H9 (cell line): ENCODE measurements at regions not wholly inside any gene's neighbourhood (a gene's known extent, or its start where the extent isn't known, plus 50 kb on each side); places are given as distances from the start of the nearest gene placed in this dataset.

Source experiments
- DNase-seq: peaks from one replicate; pipeline ENCODE4 v3.0.0-alpha.2; 2017
- H2AFZ ChIP-seq: one replicate; pipeline ENCODE4 v1.6.1; 2013; ENCODE audit warnings: mild to moderate bottlenecking, low read length, control low read depth, moderate library complexity
- H2AK5ac ChIP-seq: 2 replicates; pipeline ENCODE4 v1.6.1; 2013; ENCODE audit warnings: low read length, control low read depth, mixed read lengths; ENCODE audit not compliant: insufficient read length
- H2BK120ac ChIP-seq: one replicate; pipeline ENCODE4 v1.6.1; 2013; ENCODE audit warnings: low read depth, mild to moderate bottlenecking, low read length, control low read depth, inconsistent platforms; ENCODE audit not compliant: poor library complexity, severe bottlenecking
- H2BK12ac ChIP-seq: 2 replicates; pipeline ENCODE4 v1.6.1; 2013; ENCODE audit warnings: low read length, control low read depth, mixed read lengths, low read depth; ENCODE audit not compliant: insufficient read length
- H2BK15ac ChIP-seq: 2 replicates; pipeline ENCODE4 v1.6.1; 2013; ENCODE audit warnings: low read depth, low read length, control low read depth
- H2BK20ac ChIP-seq: one replicate; pipeline ENCODE4 v1.6.1; 2013; ENCODE audit warnings: low read depth, mild to moderate bottlenecking, low read length, control low read depth, inconsistent platforms; ENCODE audit not compliant: poor library complexity, severe bottlenecking
- H2BK5ac ChIP-seq: 2 replicates; pipeline ENCODE4 v1.6.1; 2013; ENCODE audit warnings: low read length, control low read depth, mixed read lengths; ENCODE audit not compliant: insufficient read length
- H3K14ac ChIP-seq: 2 replicates; pipeline ENCODE4 v1.6.1; 2013; ENCODE audit warnings: low read length, control low read depth; ENCODE audit not compliant: insufficient read depth
- H3K18ac ChIP-seq: 2 replicates; pipeline ENCODE4 v1.6.1; 2013; ENCODE audit warnings: low read depth, mild to moderate bottlenecking, mixed read lengths, low read length, control low read depth; ENCODE audit not compliant: insufficient read length
- H3K23ac ChIP-seq: 2 replicates; pipeline ENCODE4 v1.6.1; 2013; ENCODE audit warnings: low read length, control low read depth, mixed read lengths, low read depth; ENCODE audit not compliant: insufficient read length
- H3K23me2 ChIP-seq: 2 replicates; pipeline ENCODE4 v1.6.1; 2013; ENCODE audit warnings: low read depth, mild to moderate bottlenecking, mixed read lengths, low read length, control low read depth; ENCODE audit not compliant: insufficient read length, poor library complexity, severe bottlenecking
- H3K27ac ChIP-seq: 2 replicates; pipeline ENCODE4 v1.5.1; 2013; ENCODE audit warnings: low read length, control low read depth, mixed read lengths, low read depth; ENCODE audit not compliant: insufficient read length
- H3K27me3 ChIP-seq: 2 replicates; pipeline ENCODE4 v1.6.1; 2013; ENCODE audit warnings: low read length, control low read depth, inconsistent platforms; ENCODE audit not compliant: insufficient read depth
- H3K4ac ChIP-seq: 2 replicates; pipeline ENCODE4 v1.6.1; 2013; ENCODE audit warnings: low read depth, mild to moderate bottlenecking, control low read depth, inconsistent platforms, low read length, moderate library complexity
- H3K4me1 ChIP-seq: 2 replicates; pipeline ENCODE4 v1.6.1; 2013; ENCODE audit warnings: low read length, control low read depth, inconsistent platforms; ENCODE audit not compliant: insufficient read depth
- H3K4me2 ChIP-seq: 2 replicates; pipeline ENCODE4 v1.6.1; 2013; ENCODE audit warnings: low read length, control low read depth, mixed read lengths; ENCODE audit not compliant: insufficient read length, insufficient read depth
- H3K56ac ChIP-seq: 2 replicates; pipeline ENCODE4 v1.6.1; 2013; ENCODE audit warnings: low read depth, mild to moderate bottlenecking, mixed read lengths, low read length, control low read depth; ENCODE audit not compliant: insufficient read length
- H3K79me1 ChIP-seq: 2 replicates; pipeline ENCODE4 v1.6.1; 2013; ENCODE audit warnings: low read depth, mild to moderate bottlenecking, moderate library complexity, low read length, control low read depth, inconsistent platforms; ENCODE audit not compliant: insufficient read depth, poor library complexity, severe bottlenecking
- H3K79me2 ChIP-seq: 2 replicates; pipeline ENCODE4 v1.6.1; 2013; ENCODE audit warnings: low read length, control low read depth, inconsistent platforms; ENCODE audit not compliant: insufficient read depth
- H3K9ac ChIP-seq: 2 replicates; pipeline ENCODE4 v1.6.1; 2013; ENCODE audit warnings: low read length, control low read depth, mixed read lengths; ENCODE audit not compliant: insufficient read length; ENCODE audit errors: extremely low read depth
- H3K9me3 ChIP-seq: one replicate; pipeline ENCODE4 v1.6.1; 2013; ENCODE audit warnings: low read depth, low read length, inconsistent platforms; ENCODE audit not compliant: control insufficient read depth
- H3T11ph ChIP-seq: one replicate; pipeline ENCODE4 v1.6.1; 2013; ENCODE audit warnings: mild to moderate bottlenecking, low read length, control low read depth, inconsistent platforms
- H4K20me1 ChIP-seq: one replicate; pipeline ENCODE4 v1.6.1; 2013; ENCODE audit not compliant: control insufficient read depth, insufficient read length, insufficient read depth
- H4K5ac ChIP-seq: 2 replicates; pipeline ENCODE4 v1.6.1; 2013; ENCODE audit warnings: low read depth, mild to moderate bottlenecking, mixed read lengths, low read length, control low read depth; ENCODE audit not compliant: insufficient read length
- H4K8ac ChIP-seq: replicated peaks from 2 replicates; pipeline ENCODE4 v1.6.1; 2013; ENCODE audit warnings: low read length, control low read depth, mixed read lengths, low read depth; ENCODE audit not compliant: insufficient read length
- H4K91ac ChIP-seq: 2 replicates; pipeline ENCODE4 v1.6.1; 2013; ENCODE audit warnings: low read depth, mild to moderate bottlenecking, moderate library complexity, mixed read lengths, low read length, control low read depth; ENCODE audit not compliant: insufficient read length
- H3K27ac Mint-ChIP-seq, 3 experiments: 2 replicates in 2 of 3; 3 replicates in 1 of 3; pipeline ENCODE4 v1.8.0; 2020 to 2021; ENCODE audit warnings: mixed read lengths in 3 of 3, mild to moderate bottlenecking in 1 of 3, moderate library complexity in 1 of 3
- H3K27me3 Mint-ChIP-seq: 2 replicates; pipeline ENCODE4 v1.8.0; 2021; ENCODE audit warnings: low read depth, mild to moderate bottlenecking, moderate library complexity, mixed read lengths
- H3K36me3 Mint-ChIP-seq, 3 experiments: 2 replicates in 2 of 3; 3 replicates in 1 of 3; pipeline ENCODE4 v1.8.0; 2020 to 2021; ENCODE audit warnings: low read depth in 3 of 3, mixed read lengths in 3 of 3; ENCODE audit not compliant: insufficient read depth in 1 of 3
- H3K4me1 Mint-ChIP-seq, 2 experiments: 2 replicates each; pipeline ENCODE4 v1.8.0; 2020; ENCODE audit warnings: mixed read lengths in 2 of 2
- H3K4me3 Mint-ChIP-seq, 2 experiments: 2 replicates in 1 of 2; 3 replicates in 1 of 2; pipeline ENCODE4 v1.8.0; 2020 to 2021; ENCODE audit warnings: mild to moderate bottlenecking in 2 of 2, mixed read lengths in 2 of 2, moderate library complexity in 1 of 2
- H3K9me3 Mint-ChIP-seq, 2 experiments: 2 replicates in 1 of 2; 3 replicates in 1 of 2; pipeline ENCODE4 v1.8.0; 2020; ENCODE audit warnings: mild to moderate bottlenecking in 2 of 2, mixed read lengths in 2 of 2, moderate library complexity in 1 of 2
- WGBS: extraction: QIAGEN DNeasy Blood & Tissue Kit; methylation state at CpG from one replicate; pipeline ENCODE4 v1.1.7; 2013; ENCODE audit warnings: missing lambda C conversion rate, low lambda C conversion rate, mixed read lengths; ENCODE audit not compliant: insufficient read length; ENCODE audit errors: extremely low coverage; 5-methylcytosine and 5-hydroxymethylcytosine counted together
- TF ChIP-seq, protein P1 (sequence below): fragments of 200-600 bp; sonication (generic); conservative IDR thresholded peaks from 3 replicates; pipeline ENCODE4 v1.8.0; 2021; ENCODE audit warnings: antibody characterized with exemption, mild to moderate bottlenecking

DNA sequence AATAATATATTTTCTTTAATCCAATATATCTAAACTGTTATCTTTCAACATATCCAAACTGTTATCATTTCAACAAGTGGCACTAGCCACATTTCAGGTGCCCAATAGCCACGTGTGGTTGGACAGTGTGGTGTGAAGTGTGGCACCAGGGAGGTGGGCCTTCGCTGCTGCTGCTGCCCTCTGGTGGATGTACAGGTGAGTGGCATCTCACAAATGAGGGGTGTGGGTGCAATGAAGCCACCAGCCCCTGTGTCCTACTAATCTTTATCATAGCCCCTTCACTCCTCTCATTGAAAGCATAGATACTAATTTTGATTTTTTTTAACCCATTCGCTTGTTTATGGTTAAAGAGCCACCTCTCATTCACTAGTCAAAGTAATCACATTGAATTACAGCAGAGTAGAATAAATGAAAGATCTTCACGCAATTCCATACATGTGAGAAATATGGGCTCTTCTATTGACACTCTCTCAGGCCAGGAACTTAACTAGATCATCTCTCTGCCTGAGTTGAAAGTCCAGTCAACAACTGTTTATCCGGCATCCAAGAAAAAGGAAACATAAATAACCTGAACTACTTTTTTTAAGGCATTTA is 499.2 kb downstream of the OMA1 start:
- H3K27me3 ChIP-seq: no peaks in the 10 kb centered on the region
- H2AK5ac ChIP-seq: no peak overlapping the region
- no peak overlapping the region for H4K5ac ChIP-seq
- no peak overlapping the region for H2BK5ac ChIP-seq
- H2BK12ac ChIP-seq: no peak overlapping the region
- no peak overlapping the region for H3K27ac ChIP-seq
- H3K14ac ChIP-seq: no peak overlapping the region
- H4K20me1 ChIP-seq: no peaks in the 10 kb centered on the region
- H3K23me2 ChIP-seq: no peaks in the 10 kb centered on the region
- Mint-ChIP-seq H3K27me3 (no peaks in the 10 kb centered on the region), H3K27ac (no peak overlapping the region), H3K4me3 (no peak overlapping the region), H3K36me3 (peaks cover 8 to 19% (median 14%) of the 10 kb centered on the region in 3 experiments), H3K9me3 (peaks cover 10 to 15% of the 10 kb centered on the region in 2 experiments; a peak in 4 of 5 replicates), H3K4me1 (peaks cover 5% of the 10 kb centered on the region in 2 experiments)
- H3K79me1 ChIP-seq: no peaks in the 10 kb centered on the region
- no peak overlapping the region for H2BK15ac ChIP-seq
- no peak overlapping the region for H2BK20ac ChIP-seq
- no peak overlapping the region for H3T11ph ChIP-seq
- no peak overlapping the region for H2AFZ ChIP-seq
- H3K4me1 ChIP-seq: no peaks in the 10 kb centered on the region
- no peak overlapping the region for H3K9ac ChIP-seq
- H3K18ac ChIP-seq: no peak overlapping the region
- no peaks in the 10 kb centered on the region for H3K9me3 ChIP-seq
- no peak overlapping the region for H3K4ac ChIP-seq
- no peak overlapping the region for H2BK120ac ChIP-seq
- H3K56ac ChIP-seq: no peak overlapping the region
- no peak overlapping the region for H3K23ac ChIP-seq
- H4K91ac ChIP-seq: no peak overlapping the region
- TF ChIP-seq, protein P1, sequence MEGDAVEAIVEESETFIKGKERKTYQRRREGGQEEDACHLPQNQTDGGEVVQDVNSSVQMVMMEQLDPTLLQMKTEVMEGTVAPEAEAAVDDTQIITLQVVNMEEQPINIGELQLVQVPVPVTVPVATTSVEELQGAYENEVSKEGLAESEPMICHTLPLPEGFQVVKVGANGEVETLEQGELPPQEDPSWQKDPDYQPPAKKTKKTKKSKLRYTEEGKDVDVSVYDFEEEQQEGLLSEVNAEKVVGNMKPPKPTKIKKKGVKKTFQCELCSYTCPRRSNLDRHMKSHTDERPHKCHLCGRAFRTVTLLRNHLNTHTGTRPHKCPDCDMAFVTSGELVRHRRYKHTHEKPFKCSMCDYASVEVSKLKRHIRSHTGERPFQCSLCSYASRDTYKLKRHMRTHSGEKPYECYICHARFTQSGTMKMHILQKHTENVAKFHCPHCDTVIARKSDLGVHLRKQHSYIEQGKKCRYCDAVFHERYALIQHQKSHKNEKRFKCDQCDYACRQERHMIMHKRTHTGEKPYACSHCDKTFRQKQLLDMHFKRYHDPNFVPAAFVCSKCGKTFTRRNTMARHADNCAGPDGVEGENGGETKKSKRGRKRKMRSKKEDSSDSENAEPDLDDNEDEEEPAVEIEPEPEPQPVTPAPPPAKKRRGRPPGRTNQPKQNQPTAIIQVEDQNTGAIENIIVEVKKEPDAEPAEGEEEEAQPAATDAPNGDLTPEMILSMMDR: peak; percentile 90
- no peak overlapping the region for H3K4me2 ChIP-seq
- no peaks in the 10 kb centered on the region for H3K79me2 ChIP-seq
- WGBS: no CpG with 5 or more reads among the region's 5 CpGs
- no peak for DNase-seq
- no peak overlapping the region for H4K8ac ChIP-seq
